HG03139 (cell line): ENCODE measurements at regions not wholly inside any gene's neighbourhood (a gene's known extent, or its start where the extent isn't known, plus 50 kb on each side); places are given as distances from the start of the nearest gene placed in this dataset.

Experiments
- ATAC-seq: cut with Tn5 transposase; IDR thresholded peaks from one replicate; pipeline ENCODE4 v1.9.1; 2021; ENCODE audit not compliant: unreplicated experiment

GRCh38 chr3:106635826-106636225 is 741.4 kb upstream of the CCDC54 start:
- no peak for ATAC-seq

GRCh38 chr3:106640353-106640752 is 736.9 kb upstream of the CCDC54 start:
- no peak for ATAC-seq

GRCh38 chr3:106642161-106642560 is 735.1 kb upstream of the CCDC54 start:
- ATAC-seq: no peak

- ATAC-seq: no peak
These were observed 733.5 kb upstream of the CCDC54 start for GRCh38 chr3:106643684-106644161.

GRCh38 chr3:106673926-106674569 is 703.2 kb upstream of the CCDC54 start:
- no peak for ATAC-seq

GRCh38 chr3:106675451-106675850 is 701.8 kb upstream of the CCDC54 start:
- ATAC-seq: no peak

- no peak for ATAC-seq
These were observed 698.4 kb upstream of the CCDC54 start for GRCh38 chr3:106678657-106679390.

- no peak for ATAC-seq
These were observed 693.2 kb upstream of the CCDC54 start for GRCh38 chr3:106683953-106684620.

- ATAC-seq: no peak
These were observed 691.5 kb upstream of the CCDC54 start for GRCh38 chr3:106685745-106686144.

GRCh38 chr3:106687905-106688304 is 689.3 kb upstream of the CCDC54 start:
- no peak for ATAC-seq

- ATAC-seq: no peak
These were observed 688.8 kb upstream of the CCDC54 start for GRCh38 chr3:106688464-106688863.

GRCh38 chr3:106691476-106691875 is 685.8 kb upstream of the CCDC54 start:
- no peak for ATAC-seq

GRCh38 chr3:106692624-106693023 is 684.6 kb upstream of the CCDC54 start:
- ATAC-seq: no peak

- ATAC-seq: no peak
These were observed 678.1 kb upstream of the CCDC54 start for GRCh38 chr3:106699122-106699521.

- ATAC-seq: no peak
These were observed 676.3 kb upstream of the CCDC54 start for GRCh38 chr3:106700981-106701380.

GRCh38 chr3:106703524-106703923 is 673.7 kb upstream of the CCDC54 start:
- no peak for ATAC-seq

- ATAC-seq: no peak
These were observed 669.9 kb upstream of the CCDC54 start for GRCh38 chr3:106707347-106707746.

- ATAC-seq: no peak
These were observed 666.6 kb upstream of the CCDC54 start for GRCh38 chr3:106710596-106710995.

GRCh38 chr3:106711650-106712049 is 665.6 kb upstream of the CCDC54 start:
- no peak for ATAC-seq

- no peak for ATAC-seq
These were observed 662.8 kb upstream of the CCDC54 start for GRCh38 chr3:106714400-106714799.

- ATAC-seq: no peak
These were observed 662.0 kb upstream of the CCDC54 start for GRCh38 chr3:106715286-106715685.

GRCh38 chr3:106717178-106717780 is 660.0 kb upstream of the CCDC54 start:
- ATAC-seq: no peak
